ENCODE measurements at regions not wholly inside any gene's neighbourhood (a gene's known extent, or its start where the extent isn't known, plus 50 kb on each side); places are given as distances from the start of the nearest gene placed in this dataset.

DNA sequence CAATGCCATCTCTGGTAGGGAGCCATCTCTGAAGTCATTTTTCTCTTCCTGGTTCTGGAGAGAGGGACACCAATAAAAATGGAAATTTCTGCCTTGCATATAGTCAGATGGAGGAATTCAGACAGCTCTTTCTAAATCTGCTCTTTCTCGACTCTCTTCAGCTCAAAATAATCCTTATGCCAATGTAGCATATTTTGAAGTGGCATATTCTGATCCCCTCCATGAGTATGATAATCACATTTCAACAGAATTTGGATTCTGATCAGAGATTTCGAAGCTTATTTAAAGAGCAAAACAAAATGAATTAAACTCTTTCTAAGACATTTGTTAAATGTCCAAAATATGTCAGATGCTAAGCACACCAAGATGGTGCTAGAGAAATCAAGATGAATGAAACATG, 267.1 kb upstream of the BTBD3 start:
- TF ChIP-seq, protein P1, sequence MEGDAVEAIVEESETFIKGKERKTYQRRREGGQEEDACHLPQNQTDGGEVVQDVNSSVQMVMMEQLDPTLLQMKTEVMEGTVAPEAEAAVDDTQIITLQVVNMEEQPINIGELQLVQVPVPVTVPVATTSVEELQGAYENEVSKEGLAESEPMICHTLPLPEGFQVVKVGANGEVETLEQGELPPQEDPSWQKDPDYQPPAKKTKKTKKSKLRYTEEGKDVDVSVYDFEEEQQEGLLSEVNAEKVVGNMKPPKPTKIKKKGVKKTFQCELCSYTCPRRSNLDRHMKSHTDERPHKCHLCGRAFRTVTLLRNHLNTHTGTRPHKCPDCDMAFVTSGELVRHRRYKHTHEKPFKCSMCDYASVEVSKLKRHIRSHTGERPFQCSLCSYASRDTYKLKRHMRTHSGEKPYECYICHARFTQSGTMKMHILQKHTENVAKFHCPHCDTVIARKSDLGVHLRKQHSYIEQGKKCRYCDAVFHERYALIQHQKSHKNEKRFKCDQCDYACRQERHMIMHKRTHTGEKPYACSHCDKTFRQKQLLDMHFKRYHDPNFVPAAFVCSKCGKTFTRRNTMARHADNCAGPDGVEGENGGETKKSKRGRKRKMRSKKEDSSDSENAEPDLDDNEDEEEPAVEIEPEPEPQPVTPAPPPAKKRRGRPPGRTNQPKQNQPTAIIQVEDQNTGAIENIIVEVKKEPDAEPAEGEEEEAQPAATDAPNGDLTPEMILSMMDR (IDR thresholded peaks at IDR 0.05), result no peak
- TF ChIP-seq POLR2A (IDR thresholded peaks at IDR 0.05), result no peak
